ENCODE measurements at regions not wholly inside any gene's neighbourhood (a gene's known extent, or its start where the extent isn't known, plus 50 kb on each side); places are given as distances from the start of the nearest gene placed in this dataset.

GRCh38 chr1:82317671-82318070, 516.9 kb downstream of the ADGRL2 start:
- DNase-seq, result no peak

- DNase-seq, result no peak
These were observed 498.9 kb downstream of the ADGRL2 start for GRCh38 chr1:82299656-82300055.

DNA sequence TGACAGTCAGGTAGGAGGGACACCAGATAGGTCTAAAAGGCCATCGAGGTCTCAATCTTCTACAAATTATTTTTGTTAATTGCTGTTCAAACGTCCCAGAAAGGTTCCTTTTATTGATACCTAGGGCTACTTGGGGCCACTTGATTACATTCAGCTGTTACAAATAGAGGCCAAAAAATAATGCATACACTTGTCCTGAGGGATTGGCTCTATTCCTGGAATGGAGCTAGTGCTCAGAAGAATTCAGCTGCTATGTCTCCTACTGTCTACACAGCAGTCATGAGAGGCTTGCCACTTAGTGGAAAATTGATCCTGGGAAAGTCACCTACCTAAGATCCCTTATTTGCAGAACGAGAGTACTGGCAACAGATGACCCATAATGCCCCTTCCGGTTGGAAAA, 498.3 kb downstream of the ADGRL2 start:
- DNase-seq, result no peak

DNA sequence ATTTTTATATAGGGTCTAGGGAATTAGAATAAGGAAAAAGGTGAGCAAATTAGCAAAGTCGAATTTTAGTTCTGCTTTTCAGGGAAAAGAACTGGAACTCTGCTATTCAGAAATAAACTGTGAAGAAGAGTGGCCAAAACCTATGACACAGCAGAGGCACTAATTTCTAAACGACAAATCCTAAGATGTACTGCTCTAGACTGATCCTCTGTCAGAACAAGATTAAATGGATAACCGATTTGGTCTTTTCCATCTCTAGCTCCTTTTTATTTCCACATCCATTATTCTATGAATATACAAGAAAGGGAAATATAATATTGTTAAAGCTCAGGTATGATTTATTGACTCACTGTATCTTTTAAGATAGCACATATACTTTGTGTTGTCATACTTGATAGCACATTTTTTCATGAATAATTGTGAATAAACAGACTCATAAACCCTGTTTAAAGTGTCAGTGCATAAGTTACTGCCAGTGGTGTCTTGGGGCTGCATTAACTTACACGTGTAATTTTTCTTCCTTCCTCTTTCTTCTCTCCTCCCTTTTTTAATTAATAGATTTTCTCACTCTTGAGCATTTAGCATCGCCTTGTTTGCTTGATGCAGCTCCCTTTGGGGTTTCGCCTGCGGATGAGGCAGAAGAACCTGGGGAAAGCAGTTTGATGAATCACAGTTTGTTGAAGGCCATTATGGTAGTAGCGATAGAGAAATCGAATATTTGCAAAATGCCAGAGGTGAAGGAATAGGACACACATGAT, 496.6 kb downstream of the ADGRL2 start:
- DNase-seq, result no peak

DNA sequence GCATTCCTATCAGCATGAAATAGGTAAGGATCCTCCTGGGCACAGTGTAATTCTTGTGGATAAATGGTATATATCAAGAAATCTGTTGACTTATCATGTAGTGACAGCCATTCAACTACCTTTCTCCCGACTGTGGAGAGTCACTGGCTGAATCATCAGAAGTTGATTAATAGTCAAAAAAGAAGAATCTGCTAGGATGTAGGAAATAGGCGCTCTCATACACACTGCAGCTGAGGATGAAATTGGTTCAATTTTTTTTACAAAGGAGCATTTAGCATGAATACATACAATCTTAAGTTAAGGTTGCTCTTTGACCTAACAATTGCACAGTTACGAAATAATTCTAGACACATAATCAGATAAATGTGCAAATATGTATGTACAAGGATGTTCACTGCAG, 486.8 kb downstream of the ADGRL2 start:
- DNase-seq, result no peak

DNA sequence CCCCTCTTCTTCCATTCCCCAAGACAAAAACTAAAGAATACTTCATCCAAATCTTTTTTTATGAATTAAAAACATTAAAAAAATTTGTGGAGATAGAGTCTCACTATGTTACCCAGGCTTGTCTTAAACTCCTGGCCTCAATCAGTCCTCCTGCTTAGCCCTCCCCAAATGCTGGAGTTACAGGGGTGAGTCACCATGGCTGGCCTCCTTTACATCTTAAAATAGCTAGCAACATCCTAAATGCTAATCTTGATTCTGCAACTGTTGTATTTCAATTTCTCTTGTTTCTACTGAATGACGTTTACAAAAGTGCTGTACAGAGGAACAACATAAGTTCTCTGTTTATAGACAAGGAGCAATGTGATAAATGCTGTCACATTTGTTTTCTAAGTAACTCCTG, 483.5 kb downstream of the ADGRL2 start:
- DNase-seq, result no peak

- DNase-seq, result no peak
These were observed 478.5 kb downstream of the ADGRL2 start for GRCh38 chr1:82279241-82279640.

DNA sequence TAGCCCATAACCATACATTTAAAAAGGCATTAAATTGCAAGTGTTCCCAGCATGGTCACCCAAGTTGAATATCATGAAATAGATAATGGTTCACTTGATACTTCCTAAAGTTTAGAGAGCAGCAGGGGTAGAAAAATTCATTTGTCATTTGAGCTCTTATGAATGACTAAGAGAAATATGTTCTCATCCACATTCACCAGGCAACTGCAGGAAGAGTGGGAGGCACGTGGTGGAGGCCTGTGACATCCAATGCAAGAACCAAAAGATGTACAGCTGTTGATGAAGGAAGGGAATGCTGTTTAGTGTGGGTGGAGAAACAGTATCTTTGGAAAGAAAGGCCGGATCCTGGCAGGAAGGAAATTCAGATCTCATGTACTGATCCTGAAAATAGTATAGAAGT, 473.1 kb downstream of the ADGRL2 start:
- no peak for DNase-seq

GRCh38 chr1:82269431-82269830, 468.7 kb downstream of the ADGRL2 start:
- no peak for DNase-seq

- no peak for DNase-seq
These were observed 468.1 kb downstream of the ADGRL2 start for GRCh38 chr1:82268826-82269225.

- DNase-seq, result no peak
These were observed 465.6 kb downstream of the ADGRL2 start for GRCh38 chr1:82266351-82266750.

- DNase-seq, result no peak
These were observed 464.7 kb downstream of the ADGRL2 start for GRCh38 chr1:82265436-82265835.

DNA sequence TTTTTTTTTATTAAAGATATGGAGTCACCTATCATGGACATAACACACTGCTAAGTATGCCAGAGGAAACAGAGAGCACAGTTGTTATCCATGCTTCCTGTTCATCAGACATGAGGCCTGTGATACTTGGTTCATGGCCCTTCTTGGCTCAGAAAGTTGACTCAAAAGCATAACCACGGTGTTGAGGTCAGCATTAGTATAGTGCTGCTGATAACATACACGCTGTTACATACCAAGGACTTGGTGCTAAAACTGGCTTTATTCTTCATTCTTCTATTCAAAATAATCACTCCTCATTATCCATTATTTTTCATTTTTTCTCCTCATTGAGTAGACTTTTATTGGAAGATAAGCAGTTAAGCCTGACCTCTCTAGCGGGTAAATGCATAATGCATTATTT, 464.1 kb downstream of the ADGRL2 start:
- no peak for DNase-seq

- DNase-seq, result no peak
These were observed 462.7 kb downstream of the ADGRL2 start for GRCh38 chr1:82263396-82263795.

GRCh38 chr1:82260666-82261065, 459.9 kb downstream of the ADGRL2 start:
- DNase-seq, result no peak

DNA sequence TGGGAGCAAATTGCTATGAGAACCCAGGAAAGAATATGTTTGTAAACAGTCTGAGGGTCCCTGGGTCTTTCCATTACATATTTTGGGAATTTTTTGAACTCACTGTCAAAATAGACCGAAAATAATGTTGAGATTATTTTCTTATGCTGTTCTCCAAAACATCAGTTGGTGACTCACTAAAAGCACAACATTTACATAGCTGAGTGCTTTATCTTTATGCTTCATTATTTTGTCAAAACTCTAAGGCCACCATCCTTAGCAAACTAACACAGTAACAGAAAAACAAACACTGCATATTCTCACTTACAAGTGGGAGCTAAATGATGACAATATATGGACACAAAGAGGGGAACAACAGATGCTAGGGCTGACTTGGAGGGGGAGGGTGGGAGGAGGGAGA, 459.3 kb downstream of the ADGRL2 start:
- DNase-seq, result no peak

- DNase-seq, result no peak
These were observed 458.2 kb downstream of the ADGRL2 start for GRCh38 chr1:82258887-82259286.

DNA sequence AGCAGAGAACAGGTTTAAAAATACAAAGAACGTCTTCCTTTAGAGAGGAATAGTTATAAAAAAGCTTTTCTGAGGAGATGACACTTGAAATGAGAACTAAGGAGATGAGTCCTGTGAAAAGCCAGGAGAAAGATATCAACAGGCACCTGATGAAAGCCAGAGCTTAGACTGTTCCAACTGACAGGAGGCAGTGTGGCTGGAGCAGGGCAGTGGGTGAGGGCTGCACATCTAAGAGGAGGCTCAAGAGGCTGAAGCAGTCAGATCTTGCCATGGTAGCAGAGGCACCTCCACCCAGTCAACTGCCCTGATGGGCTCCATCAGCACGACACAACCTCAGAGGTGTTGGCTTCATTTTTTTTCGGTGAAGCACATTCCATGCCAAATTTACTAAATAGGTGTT, 445.3 kb downstream of the ADGRL2 start:
- no peak for DNase-seq

DNA sequence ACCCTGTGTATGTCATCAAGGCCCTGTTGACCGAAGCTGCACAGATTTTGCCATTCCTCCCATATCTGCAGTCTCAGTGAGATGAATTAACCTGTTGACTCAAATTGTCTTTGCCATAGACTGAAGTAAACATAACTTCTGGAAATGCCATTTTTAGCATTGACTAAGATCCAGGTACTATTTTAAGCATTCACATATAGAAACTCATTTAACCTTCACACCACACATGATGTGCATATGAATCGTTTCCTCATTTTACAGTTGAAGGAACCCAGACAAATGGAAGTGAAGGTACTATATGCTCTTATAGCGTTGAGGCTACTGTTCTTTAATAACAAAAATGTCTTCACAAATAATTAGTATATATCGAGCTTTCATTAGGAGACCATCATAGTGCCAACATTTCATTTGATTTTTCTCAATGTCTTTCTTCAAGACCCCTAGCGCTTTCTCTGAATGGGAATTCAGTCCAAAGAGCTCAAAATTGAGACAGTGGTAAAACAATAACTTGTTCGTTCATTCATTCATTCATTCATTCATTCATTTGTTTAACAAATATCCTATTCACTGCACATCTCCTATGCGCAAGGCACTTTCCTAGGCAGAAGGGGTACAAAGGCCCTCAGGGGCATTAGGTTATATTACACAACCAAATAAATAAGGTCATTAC, 444.7 kb downstream of the ADGRL2 start:
- no peak for DNase-seq

DNA sequence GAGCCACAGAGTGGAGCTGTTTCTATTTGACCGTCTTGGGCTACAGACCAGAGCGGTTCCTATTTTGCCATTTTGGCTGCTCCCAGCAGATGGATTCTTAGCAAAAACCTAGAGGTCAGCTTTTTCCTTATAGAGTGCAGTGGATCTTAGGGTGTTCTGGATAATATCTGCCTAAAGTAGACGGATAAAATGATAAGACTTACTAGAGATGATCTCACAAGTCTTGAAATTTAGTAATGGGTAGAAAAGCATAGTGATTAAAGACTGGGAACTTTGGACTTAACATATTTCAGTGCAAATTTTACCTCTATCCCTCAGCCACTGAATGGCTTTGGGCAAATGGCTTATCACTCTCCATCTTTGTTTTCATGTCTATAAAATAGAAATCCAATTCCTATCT, 439.8 kb downstream of the ADGRL2 start:
- DNase-seq, result no peak

DNA sequence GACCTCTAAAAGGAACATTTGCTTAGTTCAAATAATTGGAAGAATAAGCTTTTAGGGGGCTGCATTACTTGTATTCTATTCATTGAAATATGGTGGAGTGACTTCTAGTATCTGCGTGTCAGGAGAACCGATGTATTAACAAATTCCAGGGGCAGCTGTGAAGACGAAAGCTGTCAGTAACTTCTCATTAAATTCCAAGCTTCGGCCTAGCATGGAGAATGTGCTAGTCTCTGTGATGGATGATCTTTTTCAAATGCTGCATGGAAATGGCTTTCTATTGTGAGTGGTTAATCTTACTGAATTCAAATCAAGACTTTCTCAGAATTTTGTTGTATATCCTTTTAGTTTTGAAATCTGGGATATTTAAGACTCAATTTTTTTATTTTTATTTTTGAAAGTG, 429.9 kb downstream of the ADGRL2 start:
- DNase-seq, result no peak

DNA sequence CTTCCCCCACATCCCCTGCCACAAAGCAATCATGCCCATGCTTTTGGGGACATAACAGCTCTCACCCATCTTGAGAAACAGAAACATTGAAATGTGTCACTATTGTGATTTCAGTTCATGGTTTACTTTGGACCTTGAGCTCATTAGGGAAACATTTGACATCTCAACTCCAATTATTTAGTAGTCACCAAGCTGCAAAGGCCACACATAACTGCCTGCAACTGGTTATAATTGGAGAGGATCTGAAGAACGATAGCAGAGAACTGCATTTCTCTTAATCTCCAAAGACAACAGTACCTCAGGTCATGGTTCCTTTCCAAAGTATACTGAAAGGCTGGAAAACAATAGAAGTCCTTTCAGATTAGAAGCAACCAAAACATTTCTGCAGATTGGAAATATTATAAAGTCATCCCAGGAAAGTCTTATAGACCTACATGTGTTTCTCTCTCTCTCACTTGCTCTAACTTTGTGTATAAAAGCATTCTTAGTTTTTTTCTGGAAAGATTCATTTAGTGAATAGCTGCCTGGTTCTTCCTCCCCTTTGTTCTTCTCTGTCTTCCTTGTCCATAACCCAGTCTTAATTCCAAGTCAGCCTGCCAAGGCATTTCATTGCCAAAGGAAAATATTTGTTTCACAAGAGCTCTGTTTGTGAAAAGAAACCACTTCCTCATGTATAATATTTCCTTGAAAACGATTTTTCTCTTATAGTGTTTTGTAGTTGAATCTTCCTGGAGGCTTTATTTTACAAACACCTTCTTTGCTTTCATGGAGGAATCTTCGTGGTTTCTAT, 426.8 kb downstream of the ADGRL2 start:
- no peak for DNase-seq

- no peak for DNase-seq
These were observed 425.4 kb downstream of the ADGRL2 start for GRCh38 chr1:82226186-82226505.

All from bone marrow (tissue), 2 donors.